ENCODE measurements at regions not wholly inside any gene's neighbourhood (a gene's known extent, or its start where the extent isn't known, plus 50 kb on each side); places are given as distances from the start of the nearest gene placed in this dataset.

DNA sequence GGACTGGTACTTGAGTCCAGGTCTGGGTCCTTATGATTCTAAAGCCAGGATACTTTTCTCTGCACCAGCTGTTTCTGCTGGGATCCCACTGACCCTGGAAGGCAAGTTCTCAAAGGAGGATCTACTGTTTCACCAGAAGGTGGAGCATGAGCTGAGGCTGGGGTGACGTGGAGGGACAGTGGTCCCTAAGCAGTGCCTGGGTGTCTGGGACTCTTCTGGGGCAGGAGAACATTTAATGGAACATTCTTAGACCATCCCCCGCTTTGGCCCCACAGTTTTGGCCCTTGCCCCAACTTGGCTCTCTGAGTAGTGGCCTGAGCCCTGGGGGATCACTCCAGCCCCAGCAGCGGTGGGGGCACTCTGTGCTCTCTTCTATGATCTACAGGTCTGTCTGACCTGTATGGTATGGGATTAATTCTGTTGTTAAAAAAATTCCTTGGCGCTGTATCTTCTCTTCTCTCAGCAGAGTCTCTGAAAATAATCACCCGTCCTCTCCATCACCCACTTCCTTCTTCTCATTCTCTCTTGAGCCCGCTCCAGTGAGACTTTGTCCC, 60.3 kb upstream of the CSF3R start:
- DNase-seq (ENCODE audit: low read depth): no peak

DNA sequence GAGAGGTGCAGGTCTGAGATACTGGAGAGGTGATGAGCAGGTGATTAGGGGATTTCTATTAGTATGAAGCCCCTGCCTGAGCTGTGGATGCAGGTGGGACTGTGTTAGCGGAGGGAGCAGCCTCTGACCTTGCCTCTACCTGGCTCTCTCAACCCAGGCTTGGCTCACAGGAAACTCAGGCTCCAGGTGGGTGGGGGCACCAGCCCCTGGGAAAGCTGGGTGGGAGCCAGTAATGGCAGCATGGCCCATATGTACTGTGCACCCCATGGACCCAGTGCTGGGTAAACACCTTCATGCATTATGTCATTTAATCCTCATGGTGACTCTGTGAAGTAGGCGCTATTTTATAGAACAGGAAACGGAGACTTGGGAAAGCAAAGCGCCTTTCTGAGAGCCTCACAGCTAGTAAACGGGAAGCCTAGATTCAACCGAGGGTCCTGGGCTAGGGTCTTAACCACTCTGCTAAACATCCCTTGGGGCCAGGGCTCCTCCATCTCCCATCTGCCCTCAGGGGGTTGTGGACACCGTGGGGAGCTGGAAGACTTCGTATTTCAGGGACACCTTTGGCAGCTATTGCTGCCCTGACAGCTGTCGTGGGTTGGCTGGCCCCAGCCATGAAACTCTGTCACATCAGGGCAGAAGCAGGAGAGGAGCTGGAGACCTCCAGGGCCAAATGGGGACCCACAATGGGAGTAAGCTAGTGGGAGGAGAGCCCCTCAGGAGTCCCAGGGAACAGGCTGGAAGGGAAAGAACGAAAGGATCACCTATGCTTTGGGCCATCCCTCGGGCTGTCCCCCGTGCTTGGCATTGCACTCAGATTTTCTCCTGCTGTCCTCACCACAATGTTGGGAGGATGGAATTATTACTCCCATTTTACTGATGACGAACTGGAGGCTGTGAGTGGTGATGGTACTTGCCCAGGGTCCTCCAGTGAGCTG, 59.6 kb upstream of the CSF3R start:
- DNase-seq (ENCODE audit: low read depth): no peak

DNA sequence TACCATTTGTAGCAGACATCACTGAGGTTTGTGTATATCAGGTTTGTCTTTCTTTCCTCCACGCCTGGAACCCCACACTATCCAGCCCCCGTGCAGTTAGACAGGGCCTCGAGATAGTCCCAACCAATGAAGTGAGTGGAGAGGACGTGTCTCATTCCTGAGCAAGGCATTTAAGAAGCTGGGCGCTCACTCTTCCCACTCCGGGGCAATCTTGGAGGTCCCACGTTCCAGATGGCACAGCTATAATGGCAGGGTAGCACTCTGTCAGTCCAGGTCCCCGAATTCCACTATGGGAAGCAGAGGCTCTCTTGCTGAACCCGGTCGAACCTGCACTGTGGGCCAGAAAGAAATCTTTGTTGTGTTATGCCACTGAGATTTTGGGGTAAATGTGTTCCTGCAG, 57.3 kb upstream of the CSF3R start:
- no peak for DNase-seq (ENCODE audit: low read depth)

DNA sequence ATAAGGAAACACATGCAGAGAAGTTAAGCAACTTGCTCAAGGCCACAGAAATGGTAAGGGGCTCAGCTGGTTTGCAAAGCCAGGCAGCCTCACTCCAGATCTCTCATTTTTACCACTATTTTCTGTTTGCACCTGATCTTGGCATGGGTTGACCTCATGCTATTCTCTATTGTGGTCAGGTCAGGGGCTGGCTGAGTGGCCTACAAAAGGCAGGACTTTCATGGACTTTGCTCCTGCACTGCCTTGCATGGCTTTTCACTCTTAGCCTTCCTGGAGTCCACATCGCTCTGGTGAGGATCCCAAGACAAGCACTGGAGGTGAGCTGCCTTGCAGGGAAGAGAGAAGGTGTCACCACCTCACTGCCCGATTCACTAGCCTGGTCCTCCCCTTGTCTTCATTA, 56.8 kb upstream of the CSF3R start:
- no peak for DNase-seq (ENCODE audit: low read depth)

DNA sequence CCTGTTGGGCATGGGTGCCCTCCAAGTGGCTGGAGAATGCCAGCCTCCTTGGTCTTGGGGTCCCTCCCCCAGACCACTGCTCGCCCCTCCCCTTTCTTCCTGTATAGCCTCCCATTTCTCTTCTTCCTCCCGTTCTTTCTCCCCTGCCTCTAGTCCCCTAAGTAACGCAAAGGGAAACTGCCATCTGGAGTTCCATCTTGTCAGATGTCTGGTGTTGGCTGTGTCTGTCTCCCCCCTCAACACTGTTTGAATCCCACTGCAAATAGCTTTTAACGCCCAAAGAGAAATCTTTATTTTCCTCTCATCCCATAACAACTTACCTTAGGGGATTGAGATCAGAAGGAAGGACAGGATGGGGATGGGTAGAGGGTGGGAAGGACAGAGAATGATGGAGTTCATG, 55.3 kb upstream of the CSF3R start:
- DNase-seq (ENCODE audit: low read depth): no peak

DNA sequence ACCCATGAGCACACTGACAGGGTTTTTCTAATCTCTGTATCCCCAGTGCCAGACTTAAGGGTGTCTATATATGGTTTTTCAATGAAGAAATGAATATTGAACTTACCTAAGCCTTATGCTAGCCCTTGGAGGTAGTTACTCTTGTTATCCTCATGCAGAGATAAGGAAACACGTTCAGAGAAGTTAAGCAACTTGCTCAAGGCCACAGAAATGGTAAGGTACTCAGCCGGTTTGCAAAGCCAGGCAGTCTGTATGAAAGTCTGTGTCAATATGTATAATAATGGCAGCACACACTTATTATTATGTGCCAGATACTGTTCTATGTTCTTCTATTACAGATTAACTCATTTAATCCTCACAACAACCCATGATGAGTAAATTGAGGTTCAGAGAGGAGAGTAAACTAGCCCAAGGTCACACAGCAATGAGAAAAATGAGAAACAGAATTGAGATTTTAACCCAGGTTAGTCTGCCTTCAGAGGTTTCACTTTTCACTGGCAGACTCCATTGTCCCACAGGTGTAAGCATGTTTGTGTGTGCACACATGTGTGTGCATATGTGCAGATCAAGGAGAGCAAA, 54.6 kb upstream of the CSF3R start:
- no peak for DNase-seq (ENCODE audit: low read depth)

DNA sequence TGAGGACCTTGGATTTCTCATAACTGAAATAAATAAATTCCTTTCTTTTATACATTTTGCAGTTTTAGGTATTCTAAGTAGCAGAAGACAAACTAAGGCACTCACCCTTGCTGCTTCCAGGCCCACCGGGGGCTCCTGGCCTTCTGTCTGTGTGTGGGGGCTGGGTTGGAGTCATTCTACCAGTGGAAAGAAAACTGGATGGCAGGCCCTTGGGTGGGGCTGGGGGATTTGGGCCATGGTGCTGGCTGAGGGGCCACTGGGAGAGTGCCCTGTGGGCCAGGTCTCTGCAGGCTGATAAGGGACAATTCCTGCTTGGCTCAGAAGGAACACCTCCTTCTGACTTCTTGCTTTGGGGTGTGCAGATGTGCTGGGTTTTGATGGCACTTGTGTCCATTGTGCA, 54.0 kb upstream of the CSF3R start:
- no peak for DNase-seq (ENCODE audit: low read depth)

DNA sequence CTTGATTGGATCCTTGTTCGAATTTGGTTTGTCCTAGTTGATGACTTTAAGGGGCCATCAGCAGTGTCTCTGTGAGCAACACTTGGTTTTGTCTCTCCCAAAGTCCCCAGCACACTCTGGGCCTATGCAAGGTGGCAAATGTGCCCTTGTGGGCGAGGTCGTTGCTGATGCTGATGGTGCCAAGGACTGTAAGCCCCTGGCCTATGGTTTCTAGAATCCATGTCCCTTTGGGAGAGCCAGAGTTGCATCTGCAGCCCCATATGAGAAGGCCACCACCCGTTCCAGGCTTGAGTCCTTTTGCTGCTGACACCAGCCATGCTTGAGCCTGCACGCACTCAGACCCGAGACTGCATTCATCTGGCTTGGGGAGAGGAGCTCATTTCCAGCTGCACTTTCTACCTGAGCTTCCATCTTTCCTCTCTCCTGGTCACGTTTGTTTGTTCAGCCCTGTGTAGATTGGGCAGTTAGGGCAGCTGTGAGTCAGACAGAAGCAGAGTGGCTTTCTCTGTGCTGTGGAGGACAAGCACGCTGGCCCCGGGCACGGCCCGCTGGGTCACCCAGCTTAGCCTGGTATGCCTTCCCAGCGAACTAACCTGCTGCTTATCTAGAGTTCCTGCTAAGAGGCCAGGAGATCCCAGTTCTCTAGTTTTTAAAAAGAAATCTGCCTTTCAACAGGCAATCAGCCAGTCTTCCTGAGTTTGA, 52.1 kb upstream of the CSF3R start:
- DNase-seq (ENCODE audit: low read depth): no peak

DNA sequence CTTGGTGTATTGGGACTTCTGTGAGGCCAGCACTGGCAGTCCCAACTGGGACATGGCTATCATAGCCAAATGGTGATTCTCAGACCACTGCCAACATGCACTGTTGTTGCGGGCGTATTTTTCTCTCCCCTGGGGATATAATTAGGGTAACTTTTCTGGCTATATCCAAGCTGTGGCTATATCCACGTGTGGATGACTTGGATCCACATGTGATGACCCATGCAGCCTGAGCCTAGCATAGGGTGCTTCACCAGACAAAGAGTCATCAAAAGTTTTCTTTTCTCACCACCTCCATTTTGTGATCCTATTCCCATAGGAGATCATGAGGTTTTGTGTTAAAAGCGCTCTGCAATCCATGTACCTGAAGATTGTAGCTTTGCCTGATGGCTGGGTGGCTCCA, 51.2 kb upstream of the CSF3R start:
- DNase-seq (ENCODE audit: low read depth): no peak

DNA sequence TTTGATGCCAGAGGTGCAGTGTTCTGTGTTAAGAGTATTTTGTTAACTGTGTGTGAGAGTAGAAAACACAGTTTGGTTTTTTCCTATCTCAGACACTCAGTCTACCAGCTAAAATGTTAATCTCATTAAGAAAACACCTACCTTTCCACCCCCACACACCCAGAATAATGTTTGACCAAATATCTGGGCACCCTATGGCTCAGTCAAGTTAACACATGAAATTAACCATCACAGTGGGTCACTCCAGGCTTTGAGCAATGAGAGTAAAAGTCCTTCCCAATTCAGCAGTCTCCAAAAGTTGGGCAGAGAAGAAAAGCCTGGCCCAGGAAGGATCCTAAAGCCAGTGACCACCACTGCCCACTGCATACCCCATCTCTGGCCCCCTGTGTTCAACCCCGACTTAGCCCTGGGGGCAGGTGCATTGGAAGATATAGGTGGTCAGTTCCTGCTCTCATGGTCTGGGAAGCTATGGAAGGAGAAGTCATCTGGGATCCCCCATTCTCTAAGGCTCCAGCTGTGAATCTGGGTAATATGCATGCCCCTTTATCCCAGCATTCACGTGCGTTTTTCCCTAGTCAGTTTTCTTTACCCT, 50.2 kb upstream of the CSF3R start:
- DNase-seq (ENCODE audit: low read depth): no peak
